SK-N-SH (cell line): ENCODE measurements at regions not wholly inside any gene's neighbourhood (a gene's known extent, or its start where the extent isn't known, plus 50 kb on each side); places are given as distances from the start of the nearest gene placed in this dataset.

ENCODE experiments used
- CTCF ChIA-PET: fragments of 300-600, 350-600 bp; formaldehyde crosslinking; extraction: SDS; loops from one replicate; lab custom pipeline; 2021; lab: Yijun Ruan, JAX
- POLR2A ChIA-PET: fragments of 350-600 bp; sonication (Branson Sonifier 250); formaldehyde crosslinking; extraction: SDS; loops from one replicate; lab custom pipeline; 2020; ENCODE audit warnings: antibody characterized with exemption, inconsistent platforms; lab: Yijun Ruan, JAX
- DNase-seq: peaks from one replicate; pipeline ENCODE4 v3.0.0; 2012
- H2AFZ ChIP-seq: fragments of 200-600 bp; sonication (generic); 2 replicates; pipeline ENCODE4 v1.8.1; 2016; ENCODE audit warnings: antibody characterized with exemption, mild to moderate bottlenecking, low read depth
- H3F3A ChIP-seq: fragments of 200-600 bp; sonication (generic); replicated peaks from 2 replicates; pipeline ENCODE3; 2016; ENCODE audit warnings: antibody characterized with exemption, mild to moderate bottlenecking; ENCODE audit not compliant: insufficient read depth
- H3K27ac ChIP-seq, 2 experiments: fragments of 200-500 bp in 1 of 2; fragments of 200-600 bp in 1 of 2; sonication (Bioruptor generic) in 1 of 2; sonication (generic), shearing (Covaris generic) in 1 of 2; 2 replicates each; pipeline versions ENCODE4 v1.5.1 to v1.6.1; 2014 to 2016; ENCODE audit warnings: low read depth in 2 of 2, inconsistent platforms in 1 of 2, low read length in 1 of 2, mild to moderate bottlenecking in 1 of 2, mixed read lengths in 1 of 2
- H3K27me3 ChIP-seq: fragments of 200-600 bp; sonication (generic), shearing (Covaris generic); 2 replicates; pipeline ENCODE4 v1.6.1; 2016; ENCODE audit warnings: mixed run types; ENCODE audit not compliant: insufficient read depth
- H3K36me3 ChIP-seq, 2 experiments: fragments of 200-500 bp in 1 of 2; fragments of 200-600 bp in 1 of 2; sonication (Bioruptor generic) in 1 of 2; sonication (generic) in 1 of 2; replicated peaks in 1 of 2; 2 replicates each; pipeline versions ENCODE3 to v1.5.1; 2014 to 2016; ENCODE audit warnings: low read length in 1 of 2, mild to moderate bottlenecking in 1 of 2; ENCODE audit not compliant: insufficient read depth in 2 of 2, control insufficient read depth in 1 of 2
- H3K4me1 ChIP-seq, 2 experiments: fragments of 200-500 bp in 1 of 2; fragments of 200-600 bp in 1 of 2; sonication (Bioruptor generic) in 1 of 2; sonication (generic), shearing (Covaris generic) in 1 of 2; 2 replicates each; pipeline versions ENCODE4 v1.5.1 to v1.6.1; 2014 to 2016; ENCODE audit warnings: low read depth in 1 of 2, low read length in 1 of 2, mixed run types in 1 of 2; ENCODE audit not compliant: insufficient read depth in 2 of 2, control insufficient read depth in 1 of 2
- H3K4me2 ChIP-seq: fragments of 200-600 bp; sonication (generic), shearing (Covaris generic); 2 replicates; pipeline ENCODE4 v1.6.1; 2017; ENCODE audit warnings: mixed run types
- H3K4me3 ChIP-seq, 2 experiments: fragments of 200-500 bp in 1 of 2; fragments of 200-600 bp in 1 of 2; sonication (Bioruptor generic) in 1 of 2; sonication (generic), shearing (Covaris generic) in 1 of 2; 2 replicates each; pipeline versions ENCODE4 v1.5.1 to v1.8.1; 2014 to 2016; ENCODE audit warnings: low read depth in 2 of 2, inconsistent platforms in 1 of 2, low read length in 1 of 2, mild to moderate bottlenecking in 1 of 2, mixed read lengths in 1 of 2, moderate library complexity in 1 of 2
- H3K79me2 ChIP-seq: fragments of 200-600 bp; sonication (generic); 2 replicates; pipeline ENCODE4 v1.8.1; 2017; ENCODE audit warnings: mild to moderate bottlenecking; ENCODE audit not compliant: insufficient read depth
- H3K9ac ChIP-seq: fragments of 200-600 bp; sonication (generic); 2 replicates; pipeline ENCODE4 v1.6.1; 2017; ENCODE audit warnings: mixed run types
- H3K9me2 ChIP-seq: fragments of 200-600 bp; sonication (generic); 2 replicates; pipeline ENCODE4 v1.6.1; 2017; ENCODE audit warnings: mixed run types
- H3K9me3 ChIP-seq: fragments of 200-600 bp; sonication (generic); 2 replicates; pipeline ENCODE4 v1.6.1; 2017; ENCODE audit warnings: mixed run types, mild to moderate bottlenecking, moderate library complexity
- H4K20me1 ChIP-seq: fragments of 200-600 bp; sonication (generic); 2 replicates; pipeline ENCODE4 v1.6.1; 2017; ENCODE audit warnings: mild to moderate bottlenecking, mixed run types; ENCODE audit not compliant: insufficient read depth
- ELF1 ChIP-seq: IDR thresholded peaks from 2 replicates; pipeline ENCODE4 v1.4.0; 2012
- EP300 ChIP-seq, 2 experiments: IDR thresholded peaks; 2 replicates each; pipeline versions ENCODE4 v1.4.0 to v1.6.1; 2012; ENCODE audit warnings: borderline replicate concordance in 1 of 2, low read depth in 1 of 2, low read length in 1 of 2
- GATA2 ChIP-seq: sonication (generic); formaldehyde crosslinking; IDR thresholded peaks from 2 replicates; pipeline ENCODE4 v1.5.0; 2020; ENCODE audit warnings: mild to moderate bottlenecking, missing genetic modification reagents
- MAX ChIP-seq: IDR thresholded peaks from 2 replicates; pipeline ENCODE4 v1.4.0; 2012; ENCODE audit warnings: low read depth
- MXI1 ChIP-seq: IDR thresholded peaks from 2 replicates; pipeline ENCODE4 v1.6.1; 2012; ENCODE audit warnings: mild to moderate bottlenecking, low read depth, low read length, improper control_type of control experiment
- NRF1 ChIP-seq: IDR thresholded peaks from 2 replicates; pipeline ENCODE4 v1.6.1; 2012; ENCODE audit warnings: low read depth, mild to moderate bottlenecking, low read length
- PBX3 ChIP-seq: IDR thresholded peaks from 2 replicates; pipeline ENCODE4; 2012
- POLR2AphosphoS5 ChIP-seq: IDR thresholded peaks from 2 replicates; pipeline ENCODE4 v1.6.1; 2012; ENCODE audit warnings: low read depth, low read length
- RAD21 ChIP-seq: IDR thresholded peaks from 2 replicates; pipeline ENCODE4 v1.6.1; 2012; ENCODE audit warnings: mild to moderate bottlenecking, low read length
- RCOR1 ChIP-seq: fragments of 150-350 bp; IDR thresholded peaks from 2 replicates; pipeline ENCODE4 v1.6.1; 2017; ENCODE audit warnings: antibody characterized with exemption, low read length
- RFX5 ChIP-seq: IDR thresholded peaks from 2 replicates; pipeline ENCODE4 v1.6.1; 2012; ENCODE audit warnings: mild to moderate bottlenecking, improper control_type of control experiment, low read length
- TCF12 ChIP-seq: IDR thresholded peaks from 2 replicates; pipeline ENCODE4 v1.4.0; 2012
- TEAD4 ChIP-seq: IDR thresholded peaks from 2 replicates; pipeline ENCODE4 v1.4.0; 2012; ENCODE audit warnings: mild to moderate bottlenecking, borderline replicate concordance; ENCODE audit not compliant: insufficient read depth
- USF1 ChIP-seq: IDR thresholded peaks from 2 replicates; pipeline ENCODE4 v1.4.0; 2012; ENCODE audit warnings: low read depth, borderline replicate concordance
- WGBS: methylation state at CpG from one replicate; pipeline ENCODE4 v1.1.6; 2017; ENCODE audit warnings: low lambda C conversion rate; 5-methylcytosine and 5-hydroxymethylcytosine counted together

- Histone ChIP-seq H4K20me1 (no peaks in the 10 kb centered on the region), H3K9ac (no peak overlapping the region), H2AFZ (no peak overlapping the region), H3K79me2 (no peaks in the 10 kb centered on the region), H3K4me2 (no peak overlapping the region), H3K9me3 (no peaks in the 10 kb centered on the region), H3F3A (no peaks in the 10 kb centered on the region), H3K4me1 (no peaks in the 10 kb centered on the region), H3K27ac (no peak overlapping the region), H3K9me2 (no peaks in the 10 kb centered on the region), H3K4me3 (no peak overlapping the region), H3K36me3 (no peaks in the 10 kb centered on the region), H3K27me3 (no peaks in the 10 kb centered on the region)
- POLR2A ChIA-PET = no interaction called here
- no peak for DNase-seq
- TF ChIP-seq GATA2 (CRISPR knock-in tag) = no peak
- no peak for TF ChIP-seq USF1
- TF ChIP-seq TCF12 = no peak
- TF ChIP-seq RCOR1 = no peak
- no peak for TF ChIP-seq MAX
- TF ChIP-seq TEAD4 = no peak
- no peak for TF ChIP-seq MXI1
- TF ChIP-seq NRF1 = no peak
- TF ChIP-seq RAD21 = no peak
- TF ChIP-seq POLR2AphosphoS5 = no peak
- TF ChIP-seq ELF1 = no peak
- CTCF ChIA-PET = interaction anchor here (0.7 kb wide), 1 partner anchor 687 kb away, joined by 3 read pairs; no protein-coding TSS in a partner anchor
- 60% methylated on average over 3 of the region's 3 CpGs for WGBS
Measured at GRCh38 chr5:143730112-143730801, 81.7 kb upstream of the HMHB1 start.

- H2AFZ ChIP-seq = no peak overlapping the region
- no peak overlapping the region for H3K4me3 ChIP-seq
- no peak overlapping the region for H3K27ac ChIP-seq
- H3F3A ChIP-seq = no peaks in the 10 kb centered on the region
- POLR2A ChIA-PET = no interaction called here
- H4K20me1 ChIP-seq = no peaks in the 10 kb centered on the region
- WGBS = 100% methylated on average over 1 of the region's 1 CpG
- no peaks in the 10 kb centered on the region for H3K36me3 ChIP-seq
- H3K9me3 ChIP-seq = no peaks in the 10 kb centered on the region
- TF ChIP-seq RFX5 = no peak
- no peak for TF ChIP-seq PBX3
- TF ChIP-seq EP300 (IDR thresholded peaks at IDR 0.05; ENCODE audit: borderline replicate concordance in 1 of 2, low read depth in 1 of 2, low read length in 1 of 2) = no peak
- TF ChIP-seq, all 33 proteins: peak for 0
- H3K4me2 ChIP-seq = no peak overlapping the region
- H3K9ac ChIP-seq = no peak overlapping the region
- H3K79me2 ChIP-seq = no peaks in the 10 kb centered on the region
- no peaks in the 10 kb centered on the region for H3K4me1 ChIP-seq
- H3K27me3 ChIP-seq = no peaks in the 10 kb centered on the region
- CTCF ChIA-PET = interaction anchor here (2.1 kb wide), 1 partner anchor 20 kb away, joined by 5 read pairs; no protein-coding TSS in a partner anchor
- DNase-seq = no peak
- H3K9me2 ChIP-seq = no peaks in the 10 kb centered on the region
Measured at GRCh38 chr5:143729334-143729946, 82.5 kb upstream of the HMHB1 start.
